Stimulated activated CD4-positive, alpha-beta T cell treated with anti-CD3 and anti-CD28 coated beads, Interleukin-2, amount 100 ng/mL, for 4 hours (primary cell): ENCODE measurements at regions not wholly inside any gene's neighbourhood (a gene's known extent, or its start where the extent isn't known, plus 50 kb on each side); places are given as distances from the start of the nearest gene placed in this dataset.

Source experiments
- DNase-seq: peaks from one replicate; pipeline ENCODE4 v3.0.0-alpha.2; 2020; ENCODE audit warnings: low read depth

GRCh38 chr3:13173186-13173585, 100.0 kb upstream of the IQSEC1 start:
- no peak for DNase-seq

DNA sequence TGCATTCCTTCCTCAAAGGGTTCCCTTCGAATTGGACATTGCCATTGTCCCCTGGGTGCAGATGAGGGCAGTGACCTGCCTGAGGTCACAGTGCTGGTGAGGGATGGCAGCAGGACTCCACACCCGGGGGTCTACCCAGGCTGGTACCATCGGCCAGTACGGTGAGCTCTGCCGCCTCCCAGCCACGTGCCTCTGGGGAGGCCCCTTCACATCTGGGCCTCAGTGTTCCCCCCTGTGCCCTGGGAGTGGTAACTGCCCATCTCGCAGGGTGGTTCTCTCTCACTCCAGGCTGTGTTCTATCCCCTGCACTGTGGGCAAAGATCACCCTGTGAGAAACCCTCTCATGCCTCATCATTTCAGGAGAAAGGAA, 99.4 kb upstream of the IQSEC1 start:
- DNase-seq = no peak

- DNase-seq = no peak
These were observed 98.7 kb upstream of the IQSEC1 start for GRCh38 chr3:13171704-13172643.

- no peak for DNase-seq
These were observed 97.1 kb upstream of the IQSEC1 start for GRCh38 chr3:13170317-13170716.

DNA sequence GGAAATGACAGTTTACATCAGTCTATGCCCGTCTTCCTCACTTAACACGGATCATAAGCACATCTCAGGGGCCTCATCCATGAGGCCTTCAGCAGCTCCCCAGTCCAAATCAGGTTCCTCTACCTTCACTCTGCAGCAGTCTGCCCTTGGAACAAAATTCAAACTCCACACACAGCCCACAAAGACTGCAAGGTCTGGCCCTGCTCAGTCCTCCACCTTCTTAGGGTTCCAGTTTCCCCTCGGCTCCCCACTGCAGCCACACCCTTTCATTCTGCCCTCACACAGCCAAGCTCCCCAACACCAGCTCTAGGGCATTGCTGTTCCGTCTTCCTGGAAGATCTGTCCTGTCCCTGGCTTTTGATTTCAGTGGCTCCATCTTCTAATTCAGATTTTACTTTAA, 95.2 kb upstream of the IQSEC1 start:
- DNase-seq = no peak

- DNase-seq = no peak
These were observed 94.6 kb upstream of the IQSEC1 start for GRCh38 chr3:13167829-13168228.

- no peak for DNase-seq
These were observed 94.0 kb upstream of the IQSEC1 start for GRCh38 chr3:13167064-13167743.

DNA sequence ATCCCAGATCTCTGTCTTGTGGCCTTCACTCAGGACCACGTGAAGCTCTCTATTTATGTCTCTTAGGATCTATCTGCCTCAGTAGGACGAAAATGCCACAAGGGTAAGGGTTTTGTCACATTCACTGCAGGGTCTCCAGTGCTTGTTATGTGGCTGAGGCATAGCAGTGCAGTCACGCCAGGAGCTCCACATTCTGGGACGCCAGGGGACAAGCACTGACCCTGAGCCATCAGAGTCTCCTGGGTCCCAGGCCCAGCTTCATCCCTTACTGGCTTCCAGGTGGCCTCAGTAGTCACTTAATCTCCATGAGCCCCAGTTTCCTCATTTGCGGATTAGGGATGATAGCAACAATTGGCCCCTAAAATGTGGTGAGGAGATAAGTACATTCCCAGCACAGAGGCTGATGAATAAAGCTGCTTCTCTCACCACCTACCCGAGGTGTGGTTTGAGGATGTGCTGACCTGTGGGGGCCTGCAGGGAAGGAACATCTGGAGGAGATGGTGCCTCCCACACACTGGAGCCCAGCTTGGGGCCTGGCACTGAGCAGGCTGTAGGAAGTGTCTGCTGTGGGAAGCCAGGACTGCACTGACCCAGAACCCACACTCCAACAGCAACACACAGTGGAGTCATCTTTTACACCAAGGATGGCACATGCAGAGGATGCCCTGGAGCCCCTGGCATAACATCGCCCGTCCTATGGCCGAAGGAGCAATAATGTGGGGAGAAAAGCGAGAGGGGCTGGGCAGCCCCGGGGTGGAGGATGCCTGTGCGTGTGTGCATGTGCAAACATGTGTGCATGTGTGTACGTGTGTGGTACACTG, 93.2 kb upstream of the IQSEC1 start:
- no peak for DNase-seq

DNA sequence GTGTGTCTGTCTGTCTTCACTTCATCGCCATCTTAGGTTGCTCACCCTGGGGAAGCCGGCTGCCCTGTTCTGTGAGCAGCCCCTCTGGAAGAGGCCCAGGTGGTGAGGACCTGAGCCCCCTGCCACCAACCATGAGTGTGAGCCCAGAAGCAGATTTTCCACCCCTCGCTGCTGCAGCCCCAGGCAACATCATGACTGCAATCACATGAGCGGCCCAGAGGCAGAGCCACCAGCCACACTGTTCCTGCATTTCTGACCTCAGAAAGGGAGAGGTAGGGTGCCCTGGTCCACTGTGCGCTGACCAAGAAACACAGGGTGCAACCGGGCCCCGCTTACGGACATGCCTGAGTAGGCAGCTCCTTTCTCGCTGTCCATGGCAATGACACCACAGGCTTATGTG, 92.3 kb upstream of the IQSEC1 start:
- DNase-seq = no peak

GRCh38 chr3:13164893-13165492, 91.8 kb upstream of the IQSEC1 start:
- no peak for DNase-seq

GRCh38 chr3:13163848-13164382, 90.7 kb upstream of the IQSEC1 start:
- DNase-seq = no peak

DNA sequence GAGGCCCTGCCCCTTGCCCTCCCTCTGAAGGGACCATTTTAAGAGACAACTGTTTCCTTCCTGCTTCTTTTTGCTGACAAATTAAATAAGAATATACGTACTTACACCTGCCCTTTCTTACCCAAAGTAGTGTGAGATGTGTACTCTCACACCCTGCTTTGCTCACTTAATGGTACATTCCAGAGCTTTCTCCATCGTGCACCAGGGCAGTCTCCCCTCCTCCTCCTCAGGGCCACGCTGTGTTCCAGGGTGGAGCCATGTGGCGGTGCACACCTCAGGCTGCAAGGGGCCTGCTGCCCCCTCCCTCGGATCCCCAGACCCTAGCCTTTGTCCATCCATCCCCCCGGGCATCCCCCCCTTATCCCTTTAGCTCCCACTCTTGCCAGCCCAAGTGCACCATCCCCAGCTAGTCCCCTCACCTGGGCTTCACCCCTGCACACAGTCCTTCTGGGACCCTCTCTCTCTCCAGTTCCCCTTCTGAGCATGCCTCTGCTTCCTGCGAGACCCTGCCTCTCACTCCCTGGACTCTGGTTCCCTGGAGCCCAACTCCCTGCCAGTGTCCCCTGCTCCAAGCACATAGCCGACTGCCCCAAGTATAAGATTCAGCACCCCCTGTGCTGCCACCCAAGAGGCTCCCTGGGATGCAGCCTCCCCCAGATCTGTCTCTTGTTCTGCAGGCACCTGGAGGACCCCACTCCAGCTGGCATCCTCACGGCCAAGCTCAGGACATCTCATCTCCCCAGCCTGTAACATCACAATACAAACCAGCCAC, 89.5 kb upstream of the IQSEC1 start:
- no peak for DNase-seq

DNA sequence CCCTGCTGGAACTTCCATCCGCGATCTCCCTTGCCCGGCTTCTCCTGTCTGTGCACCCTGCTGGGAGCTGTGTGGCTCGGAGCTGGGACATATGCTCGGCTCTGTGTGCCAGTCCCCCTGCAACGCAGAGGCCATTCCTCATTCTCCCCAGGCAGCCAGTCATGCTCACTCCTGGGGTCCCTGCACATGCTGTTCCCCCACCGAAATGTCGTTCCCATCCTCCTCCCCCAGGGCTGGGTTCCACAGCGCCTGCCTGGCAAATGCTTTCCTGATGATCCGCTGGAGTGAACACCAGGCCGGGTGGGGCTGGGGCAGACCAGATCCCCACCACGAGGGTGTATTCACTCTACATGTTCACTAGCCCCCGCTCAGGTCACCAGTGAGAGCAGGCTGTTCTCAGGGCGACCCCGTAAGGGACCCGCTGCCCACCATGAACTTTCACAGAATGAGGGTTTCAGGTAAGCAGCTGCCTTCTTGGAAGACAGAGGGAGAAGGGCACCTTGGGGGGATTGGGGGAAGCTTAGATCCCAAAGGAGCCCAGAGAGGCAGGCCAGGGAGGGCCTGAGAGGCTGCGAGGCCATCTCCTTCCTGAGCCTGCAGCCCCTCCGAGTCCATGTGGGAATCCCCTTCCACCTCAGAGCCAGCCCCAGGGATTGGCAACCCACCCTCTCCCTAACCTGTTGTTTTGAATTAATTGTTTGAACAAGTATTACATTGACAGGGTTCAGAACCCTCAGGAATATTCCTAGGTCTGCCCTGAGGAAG, 88.7 kb upstream of the IQSEC1 start:
- no peak for DNase-seq

GRCh38 chr3:13161021-13161759, 88.0 kb upstream of the IQSEC1 start:
- DNase-seq = no peak

- no peak for DNase-seq
These were observed 87.4 kb upstream of the IQSEC1 start for GRCh38 chr3:13160619-13161018.

DNA sequence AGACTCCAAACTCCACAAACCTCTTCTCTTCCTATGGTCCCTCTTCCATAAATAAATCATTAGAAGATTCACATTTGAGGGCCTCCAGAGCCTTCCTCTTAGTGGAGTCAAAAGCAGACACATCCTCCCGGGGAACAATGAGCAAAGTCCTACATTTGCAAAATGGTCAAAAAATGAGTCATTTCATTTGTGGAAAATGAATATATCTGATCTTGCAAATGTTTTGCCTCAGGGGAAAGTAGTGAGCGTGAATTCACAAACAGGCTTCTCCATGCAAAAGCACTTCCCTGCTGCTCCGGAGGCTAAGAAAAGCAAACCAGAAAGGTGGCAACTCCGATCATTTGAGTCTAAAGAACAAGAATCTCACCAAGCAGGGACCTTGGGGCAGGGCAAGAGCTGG, 86.7 kb upstream of the IQSEC1 start:
- no peak for DNase-seq

DNA sequence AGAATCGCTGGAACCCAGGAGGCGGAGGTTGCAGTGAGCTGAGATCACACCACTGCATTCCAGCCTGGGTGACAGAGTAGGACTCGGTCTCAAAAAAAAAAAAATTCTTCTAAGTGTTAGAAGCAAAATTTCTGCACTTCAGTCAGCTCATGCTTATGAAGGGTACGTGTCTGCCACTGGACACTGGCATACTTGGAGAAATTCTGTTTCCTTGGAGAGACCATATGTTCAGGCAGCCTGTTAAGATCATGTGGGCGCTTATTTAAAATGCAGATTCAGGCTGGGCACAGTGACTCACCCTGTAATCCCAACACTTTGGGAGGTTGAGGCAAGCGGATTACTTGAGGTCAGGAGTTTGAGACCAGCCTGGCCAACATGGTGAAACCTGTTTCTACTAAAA, 85.6 kb upstream of the IQSEC1 start:
- no peak for DNase-seq

DNA sequence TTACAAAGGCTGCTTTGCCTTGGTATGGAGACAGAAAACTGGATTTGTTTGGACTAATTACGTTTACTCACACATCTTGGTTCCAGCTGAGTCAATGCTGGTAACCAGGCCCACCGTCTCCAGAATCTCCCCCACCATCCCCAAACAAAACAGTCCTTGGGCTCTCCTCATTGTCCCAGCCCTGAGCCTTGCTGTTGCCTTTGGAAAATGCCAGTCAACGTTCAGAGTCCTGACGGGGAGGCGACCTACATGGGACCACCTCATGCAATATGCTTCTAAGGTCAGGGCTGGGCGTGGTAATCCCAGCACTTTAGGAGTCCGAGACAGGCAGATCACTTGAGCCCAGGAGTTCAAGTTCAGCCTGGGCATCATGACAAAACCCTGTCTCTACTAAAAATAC, 85.2 kb upstream of the IQSEC1 start:
- no peak for DNase-seq

DNA sequence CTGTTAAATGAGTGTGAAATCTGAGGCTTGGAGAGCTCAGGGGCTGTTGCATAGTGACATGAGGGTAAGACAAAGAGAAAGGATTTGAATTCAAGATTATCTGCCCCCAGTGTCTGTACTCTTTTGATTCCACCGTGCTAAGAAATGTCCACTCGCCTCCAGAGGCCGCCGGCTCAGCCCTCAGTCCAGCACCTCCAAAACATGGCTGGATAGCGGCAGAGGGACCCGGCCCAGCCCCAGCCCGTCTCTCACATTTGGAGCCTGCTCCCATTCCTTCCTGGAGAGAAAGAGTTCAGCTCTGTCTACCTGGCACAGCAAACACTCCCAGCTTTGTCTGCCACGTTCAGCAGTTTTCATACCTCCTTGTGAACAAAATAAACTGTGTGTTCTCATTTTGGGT, 84.8 kb upstream of the IQSEC1 start:
- DNase-seq = no peak
